Suprapubic skin (tissue), 4 donors: ENCODE measurements at regions not wholly inside any gene's neighbourhood (a gene's known extent, or its start where the extent isn't known, plus 50 kb on each side); places are given as distances from the start of the nearest gene placed in this dataset.

Source experiments
- DNase-seq, 2 donors: peaks; one replicate each; pipeline ENCODE4 v3.0.0-alpha.2; 2019; ENCODE audit warnings: low spot score in 2 of 2
- H3K27ac ChIP-seq: fragments of 200-600 bp; sonication (generic); one replicate; pipeline ENCODE4 v1.5.1; 2019
- H3K27me3 ChIP-seq: fragments of 200-600 bp; sonication (generic); one replicate; pipeline ENCODE4 v1.5.1; 2019
- H3K36me3 ChIP-seq: fragments of 200-600 bp; sonication (generic); one replicate; pipeline ENCODE4 v1.5.1; 2019
- H3K4me1 ChIP-seq: fragments of 200-600 bp; sonication (generic); one replicate; pipeline ENCODE4 v1.5.1; 2019
- H3K4me3 ChIP-seq: fragments of 200-600 bp; sonication (generic); one replicate; pipeline ENCODE4 v1.5.1; 2019; ENCODE audit warnings: mild to moderate bottlenecking
- H3K9me3 ChIP-seq: fragments of 200-600 bp; sonication (generic); one replicate; pipeline ENCODE4 v1.5.1; 2019
- CTCF ChIP-seq, 2 donors: fragments of 200-600 bp in 1 of 2; fragments of 450-650 bp in 1 of 2; sonication (generic) in 1 of 2; IDR thresholded peaks; one replicate each; pipeline ENCODE4 v1.5.1; 2016 to 2019; ENCODE audit warnings: antibody characterized with exemption in 2 of 2, mild to moderate bottlenecking in 1 of 2, moderate library complexity in 1 of 2
- EP300 ChIP-seq: sonication (generic); formaldehyde crosslinking; IDR thresholded peaks from one replicate; pipeline ENCODE4 v1.6.1; 2017; ENCODE audit warnings: antibody characterized with exemption
- POLR2A ChIP-seq, 2 donors: fragments of 450-650 bp; IDR thresholded peaks; one replicate each; pipeline ENCODE4 v1.6.1; 2017; ENCODE audit warnings: antibody characterized with exemption in 2 of 2, mild to moderate bottlenecking in 2 of 2, moderate library complexity in 2 of 2
- POLR2AphosphoS5 ChIP-seq, 3 donors: sonication (generic); formaldehyde crosslinking; IDR thresholded peaks; one replicate each; pipeline ENCODE4 v1.6.1; 2017; ENCODE audit warnings: antibody characterized with exemption in 3 of 3
- WGBS: methylation state at CpG from one replicate; pipeline ENCODE4 v1.1.5; 2018; 5-methylcytosine and 5-hydroxymethylcytosine counted together

- TF ChIP-seq POLR2AphosphoS5 (IDR thresholded peaks at IDR 0.05) (no peak), EP300 (no peak), CTCF (IDR thresholded peaks at IDR 0.05) (no peak), POLR2A (IDR thresholded peaks at IDR 0.05) (no peak)
- no peak overlapping the region for H3K27ac ChIP-seq
- H3K4me1 ChIP-seq: no peaks in the 10 kb centered on the region
- peaks cover 3% of the 10 kb centered on the region for H3K27me3 ChIP-seq
- H3K36me3 ChIP-seq: no peaks in the 10 kb centered on the region
- 86% methylated on average over 1 of the region's 1 CpG for WGBS
- H3K4me3 ChIP-seq: no peak overlapping the region
- no peak for DNase-seq
- no peaks in the 10 kb centered on the region for H3K9me3 ChIP-seq
Observed at GRCh38 chr12:67937822-67938221, 51.4 kb upstream of the IFNG-AS1 start.
